ENCODE measurements at regions not wholly inside any gene's neighbourhood (a gene's known extent, or its start where the extent isn't known, plus 50 kb on each side); places are given as distances from the start of the nearest gene placed in this dataset.

- TF ChIP-seq ZBTB4 (CRISPR knock-in tag; IDR thresholded peaks at IDR 0.05) (no peak), CHD1 (IDR thresholded peaks at IDR 0.05; ENCODE audit: low read depth, low read length) (no peak), ZZZ3 (IDR thresholded peaks at IDR 0.05; ENCODE audit: control insufficient read depth, insufficient read length, low read depth) (no peak), POLR2A (IDR thresholded peaks at IDR 0.05; ENCODE audit: low read depth, low read length) (no peak), IRF5 (IDR thresholded peaks at IDR 0.05; ENCODE audit: borderline replicate concordance) (no peak), REST (IDR thresholded peaks at IDR 0.05; ENCODE audit: low read depth, low read length) (no peak), ELK1 (IDR thresholded peaks at IDR 0.05; ENCODE audit: low read depth, low read length) (no peak)
Observed at GRCh38 chr6:33944686-33945411, 141.0 kb upstream of the MLN start (continued).
